CD14-positive monocyte (primary cell): ENCODE measurements at regions not wholly inside any gene's neighbourhood (a gene's known extent, or its start where the extent isn't known, plus 50 kb on each side); places are given as distances from the start of the nearest gene placed in this dataset.

Source experiments
- DNase-seq, 3 donors: peaks; one replicate each; pipeline ENCODE4 v3.0.0-alpha.2; 2011 to 2022
- H2AFZ ChIP-seq: 2 replicates; pipeline ENCODE4 v1.6.0; 2012; ENCODE audit warnings: mild to moderate bottlenecking, low read depth, low read length, inconsistent platforms; ENCODE audit not compliant: insufficient read depth, poor library complexity, severe bottlenecking
- H3K27ac ChIP-seq, 2 donors: 1 replicate in 1 of 2; 2 replicates in 1 of 2; pipeline ENCODE4 v1.5.1; 2012 to 2013; ENCODE audit warnings: low read length in 2 of 2, control low read depth in 1 of 2, inconsistent platforms in 1 of 2, low read depth in 1 of 2, mild to moderate bottlenecking in 1 of 2
- H3K27me3 ChIP-seq, 2 donors: one replicate each; pipeline versions ENCODE4 v1.6.0 to v1.6.1; 2011 to 2013; ENCODE audit warnings: low read length in 2 of 2; ENCODE audit not compliant: control insufficient read depth in 2 of 2, insufficient read depth in 2 of 2
- H3K36me3 ChIP-seq, 2 donors: replicated peaks in 1 of 2; 1 replicate in 1 of 2; 2 replicates in 1 of 2; pipeline versions ENCODE4 v1.5.1 to v1.6.1; 2012 to 2013; ENCODE audit warnings: low read length in 2 of 2, control low read depth in 1 of 2, inconsistent platforms in 1 of 2, mild to moderate bottlenecking in 1 of 2; ENCODE audit not compliant: insufficient read depth in 2 of 2, control insufficient read depth in 1 of 2
- H3K4me1 ChIP-seq, 2 donors: 1 replicate in 1 of 2; 2 replicates in 1 of 2; pipeline versions ENCODE4 v1.5.1 to v1.6.1; 2012 to 2013; ENCODE audit warnings: low read length in 2 of 2, control low read depth in 1 of 2, inconsistent platforms in 1 of 2, mild to moderate bottlenecking in 1 of 2, moderate library complexity in 1 of 2; ENCODE audit not compliant: insufficient read depth in 2 of 2, control insufficient read depth in 1 of 2
- H3K4me2 ChIP-seq: replicated peaks from 2 replicates; pipeline ENCODE3; 2012; ENCODE audit warnings: low read length, moderate library complexity, mild to moderate bottlenecking; ENCODE audit not compliant: poor library complexity, severe bottlenecking; ENCODE audit errors: extremely low read depth
- H3K4me3 ChIP-seq, 3 experiments: fragments of 200-600 bp in 1 of 3; sonication (generic) in 1 of 3; replicated peaks in 1 of 3; 1 replicate in 2 of 3; 2 replicates in 1 of 3; pipeline ENCODE4 v1.5.1; 2011 to 2013; ENCODE audit warnings: low read length in 3 of 3, mild to moderate bottlenecking in 3 of 3, control low read depth in 2 of 3, low read depth in 2 of 3, inconsistent platforms in 1 of 3, moderate library complexity in 1 of 3
- H3K79me2 ChIP-seq: 2 replicates; pipeline ENCODE4 v1.6.0; 2012; ENCODE audit warnings: mild to moderate bottlenecking, control low read depth, inconsistent platforms, low read length, moderate library complexity; ENCODE audit not compliant: insufficient read depth
- H3K9ac ChIP-seq: 2 replicates; pipeline ENCODE4 v1.6.0; 2017; ENCODE audit warnings: low read length, mild to moderate bottlenecking; ENCODE audit not compliant: insufficient read depth, poor library complexity, severe bottlenecking
- H3K9me3 ChIP-seq, 2 donors: replicated peaks in 1 of 2; 1 replicate in 1 of 2; 2 replicates in 1 of 2; pipeline versions ENCODE4 v1.5.1 to v1.6.1; 2012 to 2013; ENCODE audit warnings: low read length in 2 of 2, control low read depth in 1 of 2; ENCODE audit not compliant: control insufficient read depth in 1 of 2, insufficient read depth in 1 of 2
- H4K20me1 ChIP-seq: 2 replicates; pipeline ENCODE4 v1.6.0; 2012; ENCODE audit warnings: mild to moderate bottlenecking, low read length, control low read depth, moderate library complexity; ENCODE audit not compliant: insufficient read depth
- H3K27ac Mint-ChIP-seq, 7 donors: one replicate each; pipeline ENCODE4 v1.8.0; 2020; ENCODE audit warnings: mild to moderate bottlenecking in 7 of 7, mixed read lengths in 7 of 7, moderate library complexity in 6 of 7, inconsistent platforms in 2 of 7
- H3K27me3 Mint-ChIP-seq, 3 donors: one replicate each; pipeline ENCODE4 v1.8.0; 2021 to 2022; ENCODE audit warnings: low read depth in 3 of 3, mild to moderate bottlenecking in 3 of 3, mixed read lengths in 3 of 3, moderate library complexity in 3 of 3, inconsistent platforms in 1 of 3
- H3K36me3 Mint-ChIP-seq, 2 donors: one replicate each; pipeline ENCODE4 v1.8.0; 2020; ENCODE audit warnings: mixed read lengths in 2 of 2, inconsistent platforms in 1 of 2, mild to moderate bottlenecking in 1 of 2
- H3K4me1 Mint-ChIP-seq: one replicate; pipeline ENCODE4 v1.8.0; 2020; ENCODE audit warnings: mild to moderate bottlenecking, mixed read lengths
- H3K4me3 Mint-ChIP-seq, 2 donors: one replicate each; pipeline ENCODE4 v1.8.0; 2020; ENCODE audit warnings: mild to moderate bottlenecking in 2 of 2, mixed read lengths in 2 of 2, moderate library complexity in 1 of 2
- H3K9me3 Mint-ChIP-seq, 7 donors: one replicate each; pipeline ENCODE4 v1.8.0; 2020 to 2022; ENCODE audit warnings: mixed read lengths in 7 of 7, mild to moderate bottlenecking in 6 of 7, moderate library complexity in 6 of 7, inconsistent platforms in 2 of 7
- CTCF ChIP-seq: fragments of 200-600 bp; IDR thresholded peaks from one replicate; pipeline ENCODE4 v1.8.0; 2022; ENCODE audit warnings: antibody characterized with exemption, mild to moderate bottlenecking
- WGBS: methylation state at CpG from one replicate; pipeline ENCODE4 v1.1.5; 2013; ENCODE audit warnings: missing lambda C conversion rate; ENCODE audit not compliant: insufficient coverage; 5-methylcytosine and 5-hydroxymethylcytosine counted together
- intact Hi-C, 2 donors: fragments of 100-400 bp; cut with micrococcal nuclease; formaldehyde crosslinking; loops; one replicate each; pipeline versions ENCODE4 v1.15.0 to v1.15.1; 2023

- Mint-ChIP-seq H3K27ac (no peak overlapping the region), H3K9me3 (no peaks in the 10 kb centered on the region), H3K36me3 (no peaks in the 10 kb centered on the region), H3K27me3 (peaks cover 1 to 7% (median 1%) of the 10 kb centered on the region in 3 donors), H3K4me3 (no peak overlapping the region), H3K4me1 (no peaks in the 10 kb centered on the region)
- no peak overlapping the region for H3K4me2 ChIP-seq
- intact Hi-C loops = no loop called here
- no peaks in the 10 kb centered on the region for H4K20me1 ChIP-seq
- no peak overlapping the region for H3K27ac ChIP-seq
- no peaks in the 10 kb centered on the region for H3K9me3 ChIP-seq
- H2AFZ ChIP-seq = no peak overlapping the region
- H3K36me3 ChIP-seq = no peaks in the 10 kb centered on the region
- TF ChIP-seq CTCF = no peak
- H3K4me3 ChIP-seq = no peak overlapping the region
- H3K79me2 ChIP-seq = no peaks in the 10 kb centered on the region
- no peak for DNase-seq
- peaks cover 0 to 4% of the 10 kb centered on the region in 2 donors for H3K27me3 ChIP-seq
- H3K9ac ChIP-seq = no peak overlapping the region
- H3K4me1 ChIP-seq = no peaks in the 10 kb centered on the region
- no CpG with 5 or more reads among the region's 2 CpGs for WGBS
These were observed 132.1 kb upstream of the MTAP start for GRCh38 chr9:21670374-21670773.

- Histone ChIP-seq H4K20me1 (no peaks in the 10 kb centered on the region), H3K4me3 (no peak overlapping the region), H3K4me2 (no peak overlapping the region), H3K27me3 (peaks cover 2 to 4% of the 10 kb centered on the region in 2 donors), H2AFZ (no peak overlapping the region), H3K9me3 (no peaks in the 10 kb centered on the region), H3K27ac (no peak overlapping the region), H3K9ac (no peak overlapping the region), H3K4me1 (no peaks in the 10 kb centered on the region), H3K79me2 (no peaks in the 10 kb centered on the region), H3K36me3 (no peaks in the 10 kb centered on the region)
- intact Hi-C loops = no loop called here
- no peak for TF ChIP-seq CTCF
- WGBS = 100% methylated on average over 1 of the region's 4 CpGs
- no peak overlapping the region for H3K4me3 Mint-ChIP-seq
- no peak for DNase-seq
- H3K27ac Mint-ChIP-seq = no peak overlapping the region
- H3K9me3 Mint-ChIP-seq = no peaks in the 10 kb centered on the region
- H3K27me3 Mint-ChIP-seq = peaks cover 1 to 7% (median 1%) of the 10 kb centered on the region in 3 donors
- no peaks in the 10 kb centered on the region for H3K4me1 Mint-ChIP-seq
- no peaks in the 10 kb centered on the region for H3K36me3 Mint-ChIP-seq
These were observed 130.3 kb upstream of the MTAP start for GRCh38 chr9:21672140-21672539.
